GM23248 (cell line): ENCODE measurements at regions not wholly inside any gene's neighbourhood (a gene's known extent, or its start where the extent isn't known, plus 50 kb on each side); places are given as distances from the start of the nearest gene placed in this dataset.

ENCODE experiments used
- EZH2 ChIP-seq: fragments of 200-600 bp; sonication (generic); IDR thresholded peaks from 2 replicates; pipeline ENCODE4 v1.6.1; 2018; ENCODE audit warnings: antibody characterized with exemption, mild to moderate bottlenecking; ENCODE audit not compliant: insufficient read depth, poor library complexity, severe bottlenecking
- EZH2phosphoT487 ChIP-seq: fragments of 200-600 bp; sonication (generic); IDR thresholded peaks from 2 replicates; pipeline ENCODE4 v1.6.1; 2018; ENCODE audit warnings: antibody characterized with exemption, moderate library complexity, mild to moderate bottlenecking, low read depth; ENCODE audit not compliant: insufficient read depth

GRCh38 chr3:145889730-145890129, 271.3 kb downstream of the PLOD2 start:
- no peak for TF ChIP-seq EZH2
- no peak for TF ChIP-seq EZH2phosphoT487
